Tongue (tissue), 1 donor: ENCODE measurements at regions not wholly inside any gene's neighbourhood (a gene's known extent, or its start where the extent isn't known, plus 50 kb on each side); places are given as distances from the start of the nearest gene placed in this dataset.

Experiments used
- DNase-seq: peaks from one replicate; pipeline ENCODE4 v3.0.0-alpha.2; 2015

DNA sequence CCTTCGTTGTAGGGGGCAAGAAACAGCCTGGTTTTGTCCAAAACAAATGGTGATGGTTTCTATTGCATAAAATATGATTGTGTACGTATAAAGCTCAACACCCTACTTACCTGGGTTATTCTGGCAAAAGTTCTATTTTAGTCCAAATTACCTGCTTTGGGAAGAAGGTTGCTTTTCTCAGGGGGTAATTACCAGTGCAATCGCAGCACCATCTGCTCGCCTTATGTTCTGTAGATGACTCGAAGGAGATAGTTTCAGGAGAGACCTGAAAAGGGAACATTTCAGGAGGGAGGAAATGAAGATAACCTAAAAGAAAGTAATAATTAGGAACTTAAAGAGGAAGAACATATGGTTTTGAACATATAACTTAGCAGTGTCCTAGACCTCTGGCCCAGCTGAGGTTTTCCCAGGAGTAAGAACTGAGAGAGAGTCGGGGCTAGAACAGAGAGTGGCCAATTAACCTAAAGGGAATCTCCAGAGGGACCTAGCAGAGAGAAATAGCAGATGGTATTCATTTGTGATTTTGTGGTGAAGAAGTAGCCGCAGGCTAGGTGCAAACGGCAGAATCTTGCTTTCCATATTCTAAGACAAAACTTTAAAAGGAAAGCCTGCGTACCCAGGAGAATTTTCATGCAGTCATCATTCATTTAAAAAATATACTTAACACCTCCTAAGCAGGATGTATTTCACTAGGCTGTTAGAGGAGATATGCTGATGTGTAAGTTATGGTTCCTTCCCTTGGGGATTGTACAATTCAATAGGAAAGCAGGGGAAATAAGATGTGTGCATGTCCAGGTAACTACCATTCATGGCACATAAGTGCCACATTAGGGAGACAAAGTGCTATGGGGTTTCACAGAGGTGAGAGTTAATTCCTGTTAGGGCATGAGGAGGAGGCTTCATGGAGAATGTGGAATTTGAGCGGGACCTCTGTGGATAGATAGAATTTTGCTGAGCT lies 113.0 kb upstream of the SLC10A2 start:
- no peak for DNase-seq

GRCh38 chr13:103174966-103175365 lies 108.7 kb upstream of the SLC10A2 start:
- no peak for DNase-seq

- no peak for DNase-seq
Observed at GRCh38 chr13:103168901-103169508, 102.8 kb upstream of the SLC10A2 start.

DNA sequence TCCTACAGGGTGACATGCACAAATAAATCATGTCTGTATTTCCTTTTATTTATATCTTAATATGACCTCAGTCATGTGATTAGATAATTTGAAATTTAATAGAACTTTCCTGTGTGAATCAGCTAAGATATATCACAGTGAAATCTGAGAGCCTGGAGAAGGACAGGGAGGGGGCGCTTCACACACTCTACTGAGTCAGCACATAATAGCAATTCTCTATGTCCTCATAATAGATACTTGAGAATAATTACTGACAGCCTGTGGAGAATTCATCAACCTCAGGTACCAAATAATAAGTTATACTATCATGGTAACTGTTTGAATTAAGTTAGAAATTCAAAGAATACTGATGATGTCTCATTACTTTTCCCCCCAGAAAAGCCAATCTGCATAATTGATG lies 98.0 kb upstream of the SLC10A2 start:
- no peak for DNase-seq

GRCh38 chr13:103161476-103161875 lies 95.3 kb upstream of the SLC10A2 start:
- DNase-seq: no peak

DNA sequence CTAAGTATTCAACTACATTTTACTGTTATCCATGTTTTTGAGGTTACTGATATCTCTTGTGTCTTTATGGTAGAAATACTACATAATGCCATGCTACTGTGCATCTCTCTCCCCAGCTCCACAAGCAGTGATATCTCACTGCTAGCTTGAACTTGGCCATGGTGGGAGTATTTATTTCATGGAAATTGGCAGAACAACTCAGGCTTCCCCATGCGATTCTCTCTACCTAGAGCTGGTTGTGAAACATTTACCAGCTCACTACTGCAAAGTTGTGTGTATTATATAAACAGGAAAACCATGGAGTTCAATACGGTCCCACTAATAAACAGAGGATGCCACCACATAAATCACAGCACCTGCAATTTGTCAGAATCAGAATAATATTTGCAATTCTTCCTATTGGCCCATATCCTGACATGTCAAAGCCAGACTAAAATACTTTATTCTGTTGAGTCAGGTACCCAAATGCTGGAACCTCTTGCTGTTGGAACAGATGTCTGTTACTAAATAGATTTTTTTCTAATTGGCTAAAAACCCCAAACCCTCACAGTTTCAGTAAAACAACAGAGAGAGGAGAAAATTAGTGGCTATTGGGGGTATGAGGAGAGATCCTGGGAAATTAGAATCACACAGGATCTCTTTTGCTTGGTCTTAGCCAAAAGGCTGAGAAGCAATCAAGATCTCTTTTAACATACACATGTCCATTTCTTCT lies 91.4 kb upstream of the SLC10A2 start:
- no peak for DNase-seq

- no peak for DNase-seq
Observed at GRCh38 chr13:103157016-103157415, 90.8 kb upstream of the SLC10A2 start.

DNA sequence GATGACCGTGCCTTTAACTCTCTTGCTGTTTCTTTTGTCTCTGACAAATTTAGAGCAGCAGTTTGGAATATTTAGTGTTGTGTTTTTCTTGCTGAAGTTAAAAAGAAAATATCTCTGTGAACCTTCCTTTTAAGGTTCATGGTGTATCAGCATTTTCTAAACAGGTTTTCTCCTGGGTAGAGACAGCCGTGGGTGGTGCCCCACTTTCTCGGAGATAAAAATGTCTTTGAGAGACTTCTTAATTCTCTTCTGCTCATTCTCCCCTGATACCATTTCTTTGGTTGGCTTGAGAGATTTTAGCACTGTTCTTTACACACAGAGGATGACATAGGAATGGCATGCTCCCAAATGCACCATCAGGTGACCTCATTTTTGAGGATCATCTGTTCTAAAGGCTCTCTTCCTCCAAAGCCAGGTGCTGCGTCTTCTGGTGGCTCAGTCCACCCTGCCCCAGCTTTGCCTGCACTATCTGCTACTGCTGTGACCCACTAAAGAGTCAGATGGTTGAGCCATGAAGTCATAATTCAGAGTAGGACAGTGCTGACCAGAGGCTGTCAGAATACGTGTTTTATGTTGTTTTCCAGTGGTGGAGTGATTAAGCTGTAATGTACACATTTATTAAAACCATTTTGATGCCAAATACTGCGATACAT lies 90.3 kb upstream of the SLC10A2 start:
- DNase-seq: no peak

GRCh38 chr13:103153466-103153865 lies 87.2 kb upstream of the SLC10A2 start:
- no peak for DNase-seq

DNA sequence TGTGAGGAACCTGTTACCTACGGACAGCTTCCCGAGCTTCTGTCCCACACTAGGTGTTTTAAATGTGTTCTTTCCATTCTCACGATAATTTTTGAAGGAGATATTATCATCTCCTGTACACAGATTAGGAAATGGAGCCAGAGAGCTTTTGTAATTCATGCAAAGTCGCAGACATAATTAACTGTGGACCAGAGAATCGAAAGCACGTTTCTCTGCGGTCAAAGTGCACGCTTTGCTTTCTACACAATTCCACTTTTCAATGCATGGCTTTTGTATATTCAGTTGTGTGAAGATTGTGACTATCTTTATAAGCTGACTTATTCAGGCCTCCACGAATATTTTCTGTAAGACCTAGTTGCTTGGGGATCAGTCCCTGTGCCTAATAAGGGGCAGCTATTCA lies 81.7 kb upstream of the SLC10A2 start:
- no peak for DNase-seq

GRCh38 chr13:103145442-103145841 lies 79.2 kb upstream of the SLC10A2 start:
- no peak for DNase-seq

GRCh38 chr13:103143432-103143831 lies 77.2 kb upstream of the SLC10A2 start:
- no peak for DNase-seq

- no peak for DNase-seq
Observed at GRCh38 chr13:103142151-103142550, 75.9 kb upstream of the SLC10A2 start.

DNA sequence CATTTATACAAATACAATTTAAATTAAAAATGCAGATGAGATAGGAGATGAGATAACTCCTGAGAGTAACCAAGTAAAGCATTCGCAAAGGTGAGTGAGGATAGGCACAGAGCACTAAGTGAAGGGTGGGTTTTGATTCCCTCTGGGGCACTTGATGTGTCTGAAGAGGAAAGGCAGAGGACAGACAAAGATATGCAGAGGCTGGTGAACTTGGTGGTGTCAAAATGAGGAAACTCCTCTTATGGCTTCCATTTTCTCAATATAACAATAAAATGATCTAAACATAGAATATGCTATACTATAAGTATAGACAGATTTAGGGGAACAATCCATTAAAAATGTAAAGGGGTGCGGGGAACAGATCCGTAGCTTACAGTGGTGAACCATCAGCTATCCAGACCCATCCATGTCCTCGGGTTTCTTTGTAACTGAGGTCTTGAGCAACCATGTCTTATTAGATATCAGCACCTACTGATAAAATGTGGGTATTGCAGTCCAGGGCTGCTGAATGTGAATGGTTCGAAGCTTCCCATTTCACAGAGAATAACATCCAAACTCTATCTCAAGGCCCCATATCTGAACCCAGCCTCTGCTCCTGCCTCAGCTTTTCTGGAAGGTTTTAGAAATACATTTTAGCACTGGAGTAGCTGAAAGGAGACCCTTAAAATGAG lies 73.9 kb upstream of the SLC10A2 start:
- peak; percentile 14 for DNase-seq

DNA sequence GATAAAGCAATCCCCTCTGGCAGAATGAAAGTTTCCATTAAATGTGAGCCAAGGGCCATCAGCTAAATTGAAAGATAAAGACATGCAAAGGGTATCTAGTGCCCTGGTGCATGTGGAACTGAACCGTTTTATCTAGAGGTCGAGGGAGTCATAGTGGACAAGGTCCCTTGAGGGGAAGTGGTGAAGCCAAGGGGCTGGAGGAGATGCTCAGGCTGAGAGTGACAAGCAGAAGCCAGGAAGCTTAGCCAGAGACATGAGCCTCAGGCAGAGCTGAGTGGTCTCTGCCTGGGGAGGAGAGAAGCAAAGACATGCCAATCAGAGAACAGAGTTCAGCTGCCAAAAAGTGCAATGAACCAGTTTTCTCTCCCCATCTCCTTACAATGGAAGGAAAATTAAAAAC lies 68.1 kb upstream of the SLC10A2 start:
- no peak for DNase-seq

DNA sequence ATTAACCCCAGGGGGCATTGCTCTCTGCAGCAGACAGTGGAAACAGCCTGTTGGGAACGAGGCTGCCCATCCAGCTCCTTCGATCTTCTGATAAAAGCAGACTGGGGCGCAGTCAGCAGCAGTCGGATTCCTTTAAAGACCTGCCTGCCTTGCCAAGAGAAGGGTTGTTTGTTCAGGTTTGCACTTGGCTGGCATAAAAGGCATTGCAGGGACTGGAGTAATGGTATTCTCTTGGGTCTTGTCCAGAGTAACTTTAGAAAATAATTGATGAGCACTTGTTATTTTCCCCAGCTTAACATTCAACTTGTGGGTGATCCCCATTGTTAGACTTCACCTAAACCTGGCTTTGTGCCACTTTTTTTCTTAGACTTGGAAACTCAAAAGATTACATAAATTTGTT lies 67.3 kb upstream of the SLC10A2 start:
- DNase-seq: no peak

DNA sequence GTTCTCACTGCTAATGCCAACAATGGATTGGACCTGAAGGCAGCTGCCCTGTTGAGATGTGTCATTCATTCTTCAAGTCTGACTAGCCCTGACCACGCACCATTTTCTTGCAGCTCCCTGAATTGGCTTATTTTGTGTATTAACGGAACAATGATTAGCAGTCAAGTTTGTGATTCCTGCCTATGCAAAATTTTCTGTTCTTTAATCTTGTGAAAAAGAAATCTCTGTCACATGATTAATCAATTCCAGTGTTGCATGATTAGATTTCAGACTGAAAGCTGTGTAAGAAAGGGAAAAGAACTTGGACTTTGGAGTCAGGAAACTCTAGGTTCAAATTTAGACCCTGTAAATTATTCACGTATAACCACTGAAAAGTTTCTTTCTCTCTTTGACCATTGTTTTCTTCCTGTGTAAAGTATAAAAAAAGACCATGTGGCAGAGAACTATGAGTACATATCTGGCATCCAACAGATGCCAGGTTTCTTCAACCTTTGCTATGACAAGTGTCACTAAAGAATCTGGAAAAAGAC lies 64.5 kb upstream of the SLC10A2 start:
- no peak for DNase-seq

- no peak for DNase-seq
Observed at GRCh38 chr13:103130146-103130545, 63.9 kb upstream of the SLC10A2 start.
